PFSK-1 (cell line): ENCODE measurements at regions not wholly inside any gene's neighbourhood (a gene's known extent, or its start where the extent isn't known, plus 50 kb on each side); places are given as distances from the start of the nearest gene placed in this dataset.

Experiments
- POLR2AphosphoS5 ChIP-seq: IDR thresholded peaks from 2 replicates; pipeline ENCODE4 v1.6.1; 2012; ENCODE audit warnings: low read depth, mild to moderate bottlenecking, control low read depth, low read length, moderate library complexity
- SIN3A ChIP-seq: IDR thresholded peaks from 2 replicates; pipeline ENCODE4 v1.6.1; 2012; ENCODE audit warnings: mild to moderate bottlenecking, low read length, moderate library complexity, borderline replicate concordance; ENCODE audit not compliant: insufficient read depth
- TF ChIP-seq, protein P1 (sequence below), 2 experiments: IDR thresholded peaks; 2 replicates each; pipeline versions ENCODE4 v1.6.1 to v1.8.0; 2011 to 2012; ENCODE audit warnings: low read depth in 2 of 2, low read length in 2 of 2, control low read depth in 1 of 2, inconsistent platforms in 1 of 2, mild to moderate bottlenecking in 1 of 2, moderate library complexity in 1 of 2; ENCODE audit not compliant: insufficient read depth in 1 of 2

DNA sequence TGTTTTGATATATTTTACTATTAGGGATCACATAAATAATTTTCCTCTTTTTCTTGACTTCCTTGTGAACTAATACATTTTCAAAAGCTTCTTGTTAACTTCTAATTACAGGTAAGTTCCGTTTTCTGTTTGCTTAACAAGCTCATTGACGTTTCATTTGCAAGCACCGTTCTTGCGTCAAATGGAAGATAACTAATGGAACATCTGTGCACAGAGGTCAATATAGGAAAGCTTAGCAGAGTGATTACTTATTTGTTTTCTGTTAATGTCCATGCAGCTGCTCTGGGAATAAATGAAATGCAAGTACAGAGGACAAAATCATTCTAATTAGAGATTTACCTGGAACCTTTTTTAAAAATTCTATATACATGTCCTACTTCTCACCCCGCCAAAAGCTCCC is 115.5 kb upstream of the C2CD4B start:
- TF ChIP-seq SIN3A (no peak), POLR2AphosphoS5 (no peak)
- TF ChIP-seq, protein P1, sequence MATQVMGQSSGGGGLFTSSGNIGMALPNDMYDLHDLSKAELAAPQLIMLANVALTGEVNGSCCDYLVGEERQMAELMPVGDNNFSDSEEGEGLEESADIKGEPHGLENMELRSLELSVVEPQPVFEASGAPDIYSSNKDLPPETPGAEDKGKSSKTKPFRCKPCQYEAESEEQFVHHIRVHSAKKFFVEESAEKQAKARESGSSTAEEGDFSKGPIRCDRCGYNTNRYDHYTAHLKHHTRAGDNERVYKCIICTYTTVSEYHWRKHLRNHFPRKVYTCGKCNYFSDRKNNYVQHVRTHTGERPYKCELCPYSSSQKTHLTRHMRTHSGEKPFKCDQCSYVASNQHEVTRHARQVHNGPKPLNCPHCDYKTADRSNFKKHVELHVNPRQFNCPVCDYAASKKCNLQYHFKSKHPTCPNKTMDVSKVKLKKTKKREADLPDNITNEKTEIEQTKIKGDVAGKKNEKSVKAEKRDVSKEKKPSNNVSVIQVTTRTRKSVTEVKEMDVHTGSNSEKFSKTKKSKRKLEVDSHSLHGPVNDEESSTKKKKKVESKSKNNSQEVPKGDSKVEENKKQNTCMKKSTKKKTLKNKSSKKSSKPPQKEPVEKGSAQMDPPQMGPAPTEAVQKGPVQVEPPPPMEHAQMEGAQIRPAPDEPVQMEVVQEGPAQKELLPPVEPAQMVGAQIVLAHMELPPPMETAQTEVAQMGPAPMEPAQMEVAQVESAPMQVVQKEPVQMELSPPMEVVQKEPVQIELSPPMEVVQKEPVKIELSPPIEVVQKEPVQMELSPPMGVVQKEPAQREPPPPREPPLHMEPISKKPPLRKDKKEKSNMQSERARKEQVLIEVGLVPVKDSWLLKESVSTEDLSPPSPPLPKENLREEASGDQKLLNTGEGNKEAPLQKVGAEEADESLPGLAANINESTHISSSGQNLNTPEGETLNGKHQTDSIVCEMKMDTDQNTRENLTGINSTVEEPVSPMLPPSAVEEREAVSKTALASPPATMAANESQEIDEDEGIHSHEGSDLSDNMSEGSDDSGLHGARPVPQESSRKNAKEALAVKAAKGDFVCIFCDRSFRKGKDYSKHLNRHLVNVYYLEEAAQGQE (IDR thresholded peaks at IDR 0.05; ENCODE audit: insufficient read depth in 1 of 2, low read depth in 2 of 2, low read length in 2 of 2), result no peak
